HG03521 (cell line): ENCODE measurements at regions not wholly inside any gene's neighbourhood (a gene's known extent, or its start where the extent isn't known, plus 50 kb on each side); places are given as distances from the start of the nearest gene placed in this dataset.

ENCODE experiments used
- ATAC-seq: cut with Tn5 transposase; IDR thresholded peaks from one replicate; pipeline ENCODE4 v1.9.1; 2021; ENCODE audit warnings: mild to moderate bottlenecking, moderate library complexity; ENCODE audit not compliant: unreplicated experiment

DNA sequence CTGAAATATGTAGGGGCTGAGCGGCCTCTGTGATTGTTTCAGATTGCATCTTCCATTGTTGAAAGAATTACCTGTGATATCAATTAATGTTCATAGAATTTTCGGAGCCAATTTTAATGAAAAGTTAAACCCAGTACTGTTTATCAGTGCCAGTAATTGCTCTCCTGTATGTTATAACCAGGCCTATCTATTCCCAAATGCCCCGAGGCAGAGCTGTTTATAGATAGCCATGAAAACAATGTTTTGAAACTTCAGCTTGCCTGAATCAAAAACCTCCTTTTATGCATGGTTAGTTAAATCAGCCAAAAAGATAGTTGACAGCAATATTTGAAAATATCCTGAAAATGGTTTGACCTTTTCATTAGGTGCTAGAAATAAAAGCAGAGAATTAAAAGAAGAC is 50.1 kb upstream of the HDAC9 start:
- ATAC-seq = no peak
